Gastrocnemius medialis (tissue), 4 donors: ENCODE measurements at regions not wholly inside any gene's neighbourhood (a gene's known extent, or its start where the extent isn't known, plus 50 kb on each side); places are given as distances from the start of the nearest gene placed in this dataset.

Experiments used
- CTCF ChIP-seq, 5 experiments: fragments of 450-650 bp in 3 of 5; fragments of 200-600 bp in 2 of 5; sonication (generic) in 2 of 5; IDR thresholded peaks in 4 of 5; conservative IDR thresholded peaks in 1 of 5; 1 replicate in 4 of 5; 2 replicates in 1 of 5; pipeline ENCODE4 v1.5.1; 2016 to 2019; ENCODE audit warnings: antibody characterized with exemption in 5 of 5, mild to moderate bottlenecking in 3 of 5, moderate library complexity in 3 of 5
- POLR2A ChIP-seq, 2 donors: fragments of 450-650 bp; IDR thresholded peaks; one replicate each; pipeline ENCODE4 v1.6.1; 2017; ENCODE audit warnings: antibody characterized with exemption in 2 of 2, mild to moderate bottlenecking in 2 of 2, moderate library complexity in 2 of 2

- no peak for TF ChIP-seq CTCF (IDR thresholded peaks at IDR 0.05 in 4 of 5, conservative IDR thresholded peaks at IDR 0.05 in 1 of 5)
- TF ChIP-seq POLR2A (IDR thresholded peaks at IDR 0.05), result no peak
These were observed 170.4 kb upstream of the TET2 start for GRCh38 chr4:104976262-104976661.
